HEK293 (cell line): ENCODE measurements at regions not wholly inside any gene's neighbourhood (a gene's known extent, or its start where the extent isn't known, plus 50 kb on each side); places are given as distances from the start of the nearest gene placed in this dataset.

ENCODE experiments used
- CTCF ChIP-seq: fragments of 450-650 bp; formaldehyde crosslinking; IDR thresholded peaks from 2 replicates; pipeline ENCODE4 v1.5.1; 2016; ENCODE audit warnings: missing biosample characterization, missing genetic modification characterization
- REST ChIP-seq: fragments of 450-650 bp; formaldehyde crosslinking; IDR thresholded peaks from 2 replicates; pipeline ENCODE4 v1.5.1; 2016; ENCODE audit warnings: missing biosample characterization, missing genetic modification characterization
- ZBTB8A ChIP-seq: fragments of 450-650 bp; formaldehyde crosslinking; IDR thresholded peaks from 2 replicates; pipeline ENCODE4 v1.5.1; 2016; ENCODE audit warnings: missing biosample characterization, missing genetic modification characterization
- ZEB2 ChIP-seq: fragments of 450-650 bp; formaldehyde crosslinking; IDR thresholded peaks from 2 replicates; pipeline ENCODE4 v1.5.1; 2016; ENCODE audit warnings: missing biosample characterization, missing genetic modification characterization
- ZNF184 ChIP-seq: fragments of 450-650 bp; IDR thresholded peaks from 2 replicates; pipeline ENCODE4 v1.5.1; 2018; ENCODE audit warnings: missing biosample characterization, mild to moderate bottlenecking, missing genetic modification characterization
- ZNF433 ChIP-seq: fragments of 450-650 bp; formaldehyde crosslinking; IDR thresholded peaks from 2 replicates; pipeline ENCODE4 v1.5.1; 2016; ENCODE audit warnings: missing biosample characterization, missing genetic modification characterization, low read depth
- ZNF571 ChIP-seq: fragments of 450-650 bp; formaldehyde crosslinking; IDR thresholded peaks from 2 replicates; pipeline ENCODE4 v1.5.0; 2017; ENCODE audit warnings: missing biosample characterization, missing genetic modification characterization
- ZNF670 ChIP-seq: fragments of 450-650 bp; formaldehyde crosslinking; IDR thresholded peaks from 2 replicates; pipeline ENCODE4 v1.5.1; 2016; ENCODE audit warnings: missing biosample characterization, missing genetic modification characterization, low read depth

GRCh38 chr1:38577937-38578270 is 281.7 kb downstream of the RRAGC start:
- TF ChIP-seq CTCF (tag by site-specific recombination) (no peak), ZNF670 (tag by site-specific recombination) (no peak), REST (no peak), ZEB2 (tag by site-specific recombination) (no peak), ZBTB8A (tag by site-specific recombination) (no peak), ZNF571 (tag by site-specific recombination) (no peak), ZNF433 (tag by site-specific recombination) (no peak), ZNF184 (no peak)
